ENCODE measurements at regions not wholly inside any gene's neighbourhood (a gene's known extent, or its start where the extent isn't known, plus 50 kb on each side); places are given as distances from the start of the nearest gene placed in this dataset.

- no peaks in the 10 kb centered on the region for H3K4me1 ChIP-seq (ENCODE audit: control insufficient read depth, extremely low read depth, insufficient read depth, low read length)
- H3K9me3 ChIP-seq (replicated peaks; ENCODE audit: control insufficient read depth, insufficient read depth, low read length): no peaks in the 10 kb centered on the region
- BruUV-seq (replicated peaks): no TSS peak
- H3K4me2 ChIP-seq (ENCODE audit: insufficient read depth, low read length): no peak overlapping the region
- no peak overlapping the region for H3K4me3 ChIP-seq (replicated peaks in 1 of 3; ENCODE audit: insufficient read depth in 1 of 3, low read depth in 1 of 3, low read length in 3 of 3)
- dilution Hi-C loops (cut with MboI; ENCODE audit: extremely low pct_ligation_motif_present, low sequenced_read_pairs): no loop called here
- no peak for TF ChIP-seq POLR2A (IDR thresholded peaks at IDR 0.05; ENCODE audit: low read depth, low read length)
- TF ChIP-seq, protein P1, sequence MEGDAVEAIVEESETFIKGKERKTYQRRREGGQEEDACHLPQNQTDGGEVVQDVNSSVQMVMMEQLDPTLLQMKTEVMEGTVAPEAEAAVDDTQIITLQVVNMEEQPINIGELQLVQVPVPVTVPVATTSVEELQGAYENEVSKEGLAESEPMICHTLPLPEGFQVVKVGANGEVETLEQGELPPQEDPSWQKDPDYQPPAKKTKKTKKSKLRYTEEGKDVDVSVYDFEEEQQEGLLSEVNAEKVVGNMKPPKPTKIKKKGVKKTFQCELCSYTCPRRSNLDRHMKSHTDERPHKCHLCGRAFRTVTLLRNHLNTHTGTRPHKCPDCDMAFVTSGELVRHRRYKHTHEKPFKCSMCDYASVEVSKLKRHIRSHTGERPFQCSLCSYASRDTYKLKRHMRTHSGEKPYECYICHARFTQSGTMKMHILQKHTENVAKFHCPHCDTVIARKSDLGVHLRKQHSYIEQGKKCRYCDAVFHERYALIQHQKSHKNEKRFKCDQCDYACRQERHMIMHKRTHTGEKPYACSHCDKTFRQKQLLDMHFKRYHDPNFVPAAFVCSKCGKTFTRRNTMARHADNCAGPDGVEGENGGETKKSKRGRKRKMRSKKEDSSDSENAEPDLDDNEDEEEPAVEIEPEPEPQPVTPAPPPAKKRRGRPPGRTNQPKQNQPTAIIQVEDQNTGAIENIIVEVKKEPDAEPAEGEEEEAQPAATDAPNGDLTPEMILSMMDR (IDR thresholded peaks at IDR 0.05; ENCODE audit: extremely low read depth in 1 of 2, insufficient read depth in 1 of 2, low read depth in 1 of 2, low read length in 2 of 2): no peak
- no peak for TF ChIP-seq MYC (IDR thresholded peaks at IDR 0.05; ENCODE audit: low read depth, low read length)
- TF ChIP-seq GATA2 (IDR thresholded peaks at IDR 0.05; ENCODE audit: insufficient read depth, insufficient read length, low read depth, low read length): no peak
- no peak for TF ChIP-seq MAX (IDR thresholded peaks at IDR 0.05; ENCODE audit: insufficient read depth, insufficient read length)
- H4K20me1 ChIP-seq (replicated peaks; ENCODE audit: control insufficient read depth, extremely low read depth, insufficient read depth, low read length): no peaks in the 10 kb centered on the region
- no peaks in the 10 kb centered on the region for H3K79me2 ChIP-seq (ENCODE audit: control insufficient read depth, insufficient read depth, low read length)
- no peak overlapping the region for H3K9ac ChIP-seq (replicated peaks; ENCODE audit: extremely low read depth, insufficient read depth, low read length)
- ChIA-PET CTCF (no interaction called here), POLR2A (no interaction called here)
- intact Hi-C loops (cut with micrococcal nuclease): no loop called here
- FAIRE-seq: no peak
- no peaks in the 10 kb centered on the region for H3K9me1 ChIP-seq (replicated peaks; ENCODE audit: control insufficient read depth, extremely low read depth, insufficient read depth, low read length)
- H3K27ac ChIP-seq (ENCODE audit: insufficient read depth, low read depth, low read length): no peak overlapping the region
- H2AFZ ChIP-seq (ENCODE audit: low read depth, low read length): no peak overlapping the region
- no peaks in the 10 kb centered on the region for H3K27me3 ChIP-seq (ENCODE audit: control insufficient read depth in 2 of 2, insufficient read depth in 2 of 2, low read length in 2 of 2)
- DNase-seq (ENCODE audit: low read depth, low spot score): no peak
- no peaks in the 10 kb centered on the region for H3K36me3 ChIP-seq (ENCODE audit: control insufficient read depth in 2 of 2, extremely low read depth in 1 of 2, insufficient read depth in 2 of 2, low read length in 2 of 2)
Measured at GRCh38 chr9:120264528-120264927, 315.4 kb downstream of the CDK5RAP2 start.

DNA sequence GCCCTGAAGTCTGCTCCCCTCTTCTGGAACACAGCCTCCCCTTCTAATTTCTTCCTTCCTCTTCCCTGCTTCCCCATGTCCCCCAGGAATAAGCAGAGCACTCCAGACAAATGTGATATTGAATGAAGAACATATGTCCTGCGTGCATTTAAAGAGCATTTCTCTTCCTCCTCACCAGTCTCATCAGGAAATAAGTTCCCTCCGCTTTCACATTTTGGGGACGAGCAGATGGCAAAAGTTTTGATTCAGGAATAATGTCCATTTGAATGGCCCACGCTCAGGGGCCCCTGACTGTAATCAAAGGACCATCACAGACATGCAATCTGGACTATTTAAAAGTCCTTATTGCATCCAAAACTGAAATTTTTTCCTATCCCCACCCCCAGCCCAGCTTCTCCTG, 316.1 kb downstream of the CDK5RAP2 start:
- no peaks in the 10 kb centered on the region for H4K20me1 ChIP-seq (replicated peaks; ENCODE audit: control insufficient read depth, extremely low read depth, insufficient read depth, low read length)
- TF ChIP-seq, protein P1 (IDR thresholded peaks at IDR 0.05; ENCODE audit: extremely low read depth in 1 of 2, insufficient read depth in 1 of 2, low read depth in 1 of 2, low read length in 2 of 2): no peak
- TF ChIP-seq JUN (IDR thresholded peaks at IDR 0.05; ENCODE audit: borderline replicate concordance, insufficient read depth, insufficient read length, low read depth): no peak
- DNase-seq (ENCODE audit: low read depth, low spot score) (no peak), FAIRE-seq (no peak)
- no peak overlapping the region for H3K9ac ChIP-seq (replicated peaks; ENCODE audit: extremely low read depth, insufficient read depth, low read length)
- no peaks in the 10 kb centered on the region for H3K4me1 ChIP-seq (ENCODE audit: control insufficient read depth, extremely low read depth, insufficient read depth, low read length)
- H3K36me3 ChIP-seq (ENCODE audit: control insufficient read depth in 2 of 2, extremely low read depth in 1 of 2, insufficient read depth in 2 of 2, low read length in 2 of 2): no peaks in the 10 kb centered on the region
- H3K9me1 ChIP-seq (replicated peaks; ENCODE audit: control insufficient read depth, extremely low read depth, insufficient read depth, low read length): no peaks in the 10 kb centered on the region
- H3K9me3 ChIP-seq (replicated peaks; ENCODE audit: control insufficient read depth, insufficient read depth, low read length): no peaks in the 10 kb centered on the region
- CTCF ChIA-PET: no interaction called here
- intact Hi-C loops (cut with micrococcal nuclease) (no loop called here), dilution Hi-C loops (cut with MboI; ENCODE audit: extremely low pct_ligation_motif_present, low sequenced_read_pairs) (no loop called here)
- POLR2A ChIA-PET: no interaction called here
- H3K27ac ChIP-seq (ENCODE audit: insufficient read depth, low read depth, low read length): no peak overlapping the region
- H2AFZ ChIP-seq (ENCODE audit: low read depth, low read length): no peak overlapping the region
- no peak overlapping the region for H3K4me3 ChIP-seq (replicated peaks in 1 of 3; ENCODE audit: insufficient read depth in 1 of 3, low read depth in 1 of 3, low read length in 3 of 3)
- H3K27me3 ChIP-seq (ENCODE audit: control insufficient read depth in 2 of 2, insufficient read depth in 2 of 2, low read length in 2 of 2): no peaks in the 10 kb centered on the region
- no peak overlapping the region for H3K4me2 ChIP-seq (ENCODE audit: insufficient read depth, low read length)
- BruUV-seq (replicated peaks): no TSS peak
- H3K79me2 ChIP-seq (ENCODE audit: control insufficient read depth, insufficient read depth, low read length): no peaks in the 10 kb centered on the region

All from endothelial cell of umbilical vein (primary cell).